ENCODE measurements at regions not wholly inside any gene's neighbourhood (a gene's known extent, or its start where the extent isn't known, plus 50 kb on each side); places are given as distances from the start of the nearest gene placed in this dataset.

DNA sequence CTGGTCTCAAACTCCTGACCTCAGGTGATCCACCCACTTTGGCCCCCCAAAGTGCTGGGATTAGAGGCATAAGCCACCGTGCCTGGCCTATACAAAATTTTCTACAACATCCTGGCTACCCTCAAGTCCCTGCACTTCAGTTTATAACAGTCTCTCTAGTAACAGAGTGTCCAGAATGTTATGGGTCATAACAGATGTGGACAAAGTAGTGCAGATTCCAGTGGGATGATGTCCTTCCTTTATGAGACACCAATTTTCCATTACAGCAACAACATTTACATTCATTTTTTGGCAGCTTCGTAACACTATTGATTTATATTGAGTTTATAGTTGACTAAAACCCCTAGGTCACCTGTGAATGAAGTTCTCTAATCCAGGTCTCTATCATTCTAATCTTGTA is 429.4 kb upstream of the PTBP2 start:
- TF ChIP-seq POLR2A (IDR thresholded peaks at IDR 0.05) (no peak), CTCF (IDR thresholded peaks at IDR 0.05) (no peak)

All from sigmoid colon (tissue), 3 donors.